OCI-LY7 (cell line): ENCODE measurements at regions not wholly inside any gene's neighbourhood (a gene's known extent, or its start where the extent isn't known, plus 50 kb on each side); places are given as distances from the start of the nearest gene placed in this dataset.

ENCODE experiments used
- CTCF ChIP-seq: fragments of 200-600 bp; sonication (generic); conservative IDR thresholded peaks from 2 replicates; pipeline ENCODE4 v1.5.1; 2014; ENCODE audit warnings: mild to moderate bottlenecking, antibody characterized with exemption, low read length, moderate library complexity, mixed read lengths
- EZH2phosphoT487 ChIP-seq: fragments of 200-600 bp; sonication (generic); IDR thresholded peaks from 2 replicates; pipeline ENCODE4 v1.6.1; 2018; ENCODE audit warnings: low read depth, borderline replicate concordance, mild to moderate bottlenecking, mixed run types, antibody characterized with exemption, low read length, moderate library complexity, mixed read lengths

GRCh38 chr21:28731700-28732321 is 260.9 kb downstream of the LTN1 start:
- TF ChIP-seq CTCF: no peak
- no peak for TF ChIP-seq EZH2phosphoT487
